OCI-LY7 (cell line): ENCODE measurements at regions not wholly inside any gene's neighbourhood (a gene's known extent, or its start where the extent isn't known, plus 50 kb on each side); places are given as distances from the start of the nearest gene placed in this dataset.

Source experiments
- BruUV-seq: library from RNA; stranded (reverse); fragments of 400-500 nt; replicated peaks from 2 replicates; lab custom pipeline; 2021; lab: Mats Ljungman, UMichigan
- CTCF ChIA-PET: fragments of 300-600 bp; sonication (Branson Sonifier 250); formaldehyde crosslinking; loops from one replicate; lab custom pipeline; 2022; ENCODE audit warnings: antibody characterized with exemption; ENCODE audit not compliant: unreplicated experiment; lab: Charles Lee
- POLR2A ChIA-PET: fragments of 300-600 bp; sonication (Branson Sonifier 250); formaldehyde crosslinking; loops from one replicate; lab custom pipeline; 2022; ENCODE audit warnings: antibody characterized with exemption; lab: Charles Lee
- DNase-seq: peaks from one replicate; pipeline ENCODE4 v3.0.0-alpha.2; 2015; ENCODE audit warnings: low spot score
- H2AFZ ChIP-seq: fragments of 200-600 bp; sonication (generic), shearing (Covaris generic); 2 replicates; pipeline ENCODE4 v1.6.1; 2014; ENCODE audit warnings: mild to moderate bottlenecking, antibody characterized with exemption, low read length, moderate library complexity
- H3K27ac ChIP-seq: fragments of 200-600 bp; sonication (generic); 2 replicates; pipeline ENCODE4 v1.5.1; 2014; ENCODE audit warnings: mixed run types, low read depth, mild to moderate bottlenecking, moderate library complexity, low read length, inconsistent platforms; ENCODE audit not compliant: poor library complexity, severe bottlenecking
- H3K36me3 ChIP-seq: fragments of 200-600 bp; sonication (generic); 2 replicates; pipeline ENCODE4 v1.6.1; 2014; ENCODE audit warnings: mild to moderate bottlenecking, antibody characterized with exemption, low read length, moderate library complexity, mixed read lengths; ENCODE audit not compliant: insufficient read depth
- H3K4me1 ChIP-seq: fragments of 200-600 bp; sonication (generic); 2 replicates; pipeline ENCODE4 v1.5.1; 2014; ENCODE audit warnings: mild to moderate bottlenecking, low read length; ENCODE audit not compliant: insufficient read depth, poor library complexity, severe bottlenecking
- H3K4me2 ChIP-seq: fragments of 200-600 bp; sonication (generic); 2 replicates; pipeline ENCODE4 v1.6.1; 2014; ENCODE audit warnings: mild to moderate bottlenecking, low read length
- H3K4me3 ChIP-seq: fragments of 200-600 bp; sonication (generic); 2 replicates; pipeline ENCODE4 v1.5.1; 2014; ENCODE audit warnings: mild to moderate bottlenecking, low read depth, low read length; ENCODE audit not compliant: poor library complexity, severe bottlenecking
- H3K79me2 ChIP-seq: fragments of 200-600 bp; sonication (generic); 2 replicates; pipeline ENCODE4 v1.6.1; 2016; ENCODE audit warnings: low read depth, mild to moderate bottlenecking, low read length, moderate library complexity, mixed read lengths; ENCODE audit not compliant: insufficient read depth
- H3K9me2 ChIP-seq: fragments of 200-600 bp; sonication (generic); 2 replicates; pipeline ENCODE4 v1.6.1; 2016; ENCODE audit warnings: mild to moderate bottlenecking, low read length, mixed read lengths; ENCODE audit not compliant: insufficient read depth
- H3K9me3 ChIP-seq: fragments of 200-600 bp; sonication (generic); 2 replicates; pipeline ENCODE4 v1.6.1; 2014; ENCODE audit warnings: mild to moderate bottlenecking, mixed run types, low read length, mixed read lengths
- H4K20me1 ChIP-seq: fragments of 200-600 bp; sonication (generic); 2 replicates; pipeline ENCODE4 v1.6.1; 2014; ENCODE audit warnings: mild to moderate bottlenecking, antibody characterized with exemption, low read length, moderate library complexity, mixed read lengths; ENCODE audit not compliant: insufficient read depth
- CTCF ChIP-seq: fragments of 200-600 bp; sonication (generic); conservative IDR thresholded peaks from 2 replicates; pipeline ENCODE4 v1.5.1; 2014; ENCODE audit warnings: mild to moderate bottlenecking, antibody characterized with exemption, low read length, moderate library complexity, mixed read lengths
- EZH2phosphoT487 ChIP-seq: fragments of 200-600 bp; sonication (generic); IDR thresholded peaks from 2 replicates; pipeline ENCODE4 v1.6.1; 2018; ENCODE audit warnings: low read depth, borderline replicate concordance, mild to moderate bottlenecking, mixed run types, antibody characterized with exemption, low read length, moderate library complexity, mixed read lengths
- intact Hi-C: fragments of 100-400 bp; cut with micrococcal nuclease; formaldehyde crosslinking; loops from one replicate; pipeline ENCODE4 v1.10.0; 2022; ENCODE audit not compliant: unreplicated experiment

GRCh38 chr21:28761674-28762356 lies 230.9 kb downstream of the LTN1 start:
- ChIA-PET CTCF (no interaction called here), POLR2A (interaction anchor here (0.6 to 0.7 kb wide), 2 partner anchors 15 to 521 kb away, joined by 3 read pairs; no protein-coding TSS in a partner anchor)

GRCh38 chr21:28758883-28759242 lies 233.8 kb downstream of the LTN1 start:
- Histone ChIP-seq H3K9me2 (no peaks in the 10 kb centered on the region), H4K20me1 (no peaks in the 10 kb centered on the region), H3K4me2 (no peak overlapping the region), H3K4me3 (no peak overlapping the region), H2AFZ (no peak overlapping the region), H3K36me3 (no peaks in the 10 kb centered on the region), H3K4me1 (peaks cover 13% of the 10 kb centered on the region), H3K79me2 (no peaks in the 10 kb centered on the region), H3K27ac (no peak overlapping the region), H3K9me3 (no peaks in the 10 kb centered on the region)
- TF ChIP-seq EZH2phosphoT487 = no peak
- no peak for TF ChIP-seq CTCF
- no TSS peak for BruUV-seq
- no peak for DNase-seq
- ChIA-PET CTCF (no interaction called here), POLR2A (interaction anchor here (0.6 kb wide), 1 partner anchor 25 kb away, joined by 3 read pairs; no protein-coding TSS in a partner anchor)
- intact Hi-C loops = no loop called here

More at GRCh38 chr21:28761674-28762356, 230.9 kb downstream of the LTN1 start:
- intact Hi-C loops = no loop called here
- no TSS peak for BruUV-seq
- Histone ChIP-seq H3K4me3 (no peak overlapping the region), H3K36me3 (no peaks in the 10 kb centered on the region), H3K9me3 (no peaks in the 10 kb centered on the region), H3K9me2 (no peaks in the 10 kb centered on the region), H3K27ac (no peak overlapping the region), H2AFZ (no peak overlapping the region; the same call in 1 of the 2 replicates), H4K20me1 (no peaks in the 10 kb centered on the region), H3K4me2 (no peak overlapping the region), H3K79me2 (no peaks in the 10 kb centered on the region), H3K4me1 (peaks cover 13% of the 10 kb centered on the region)
- DNase-seq = no peak
- TF ChIP-seq CTCF (no peak), EZH2phosphoT487 (no peak)
